GM23338 (cell line): ENCODE measurements at regions not wholly inside any gene's neighbourhood (a gene's known extent, or its start where the extent isn't known, plus 50 kb on each side); places are given as distances from the start of the nearest gene placed in this dataset.

Source experiments
- ATAC-seq: fragments of 200-7000 bp; cut with Tn5 transposase; 3 replicates; pipeline ENCODE4 v1.9.1; 2020
- DNase-seq: peaks from one replicate; pipeline ENCODE4 v3.0.0-alpha.2; 2015; ENCODE audit warnings: low spot score
- H2AFZ ChIP-seq: fragments of 200-600 bp; sonication (generic); 2 replicates; pipeline ENCODE4 v1.8.0; 2016; ENCODE audit warnings: antibody characterized with exemption, mild to moderate bottlenecking, moderate library complexity
- H3F3A ChIP-seq: fragments of 200-600 bp; sonication (generic); replicated peaks from 2 replicates; pipeline ENCODE4 v1.8.0; 2017; ENCODE audit warnings: antibody characterized with exemption, mixed run types, low read depth
- H3K27ac ChIP-seq: fragments of 200-600 bp; sonication (generic); 2 replicates; pipeline ENCODE4 v1.6.1; 2016; ENCODE audit warnings: low read depth
- H3K27me3 ChIP-seq: fragments of 200-600 bp; sonication (generic); 2 replicates; pipeline ENCODE4 v1.8.0; 2016; ENCODE audit warnings: mild to moderate bottlenecking, mixed run types, moderate library complexity; ENCODE audit not compliant: insufficient read depth
- H3K36me3 ChIP-seq: fragments of 200-600 bp; sonication (generic); 2 replicates; pipeline ENCODE4 v1.8.0; 2016; ENCODE audit warnings: mild to moderate bottlenecking; ENCODE audit not compliant: insufficient read depth
- H3K4me1 ChIP-seq: fragments of 200-600 bp; sonication (generic); 2 replicates; pipeline ENCODE4 v1.8.0; 2016; ENCODE audit warnings: mild to moderate bottlenecking, moderate library complexity; ENCODE audit not compliant: insufficient read depth
- H3K4me2 ChIP-seq: fragments of 200-600 bp; sonication (generic); 2 replicates; pipeline ENCODE4 v1.7.1; 2017; ENCODE audit warnings: mixed run types
- H3K4me3 ChIP-seq: fragments of 200-600 bp; sonication (generic); 2 replicates; pipeline ENCODE4 v1.6.1; 2016; ENCODE audit warnings: mixed run types
- H3K79me2 ChIP-seq: fragments of 200-600 bp; sonication (generic); replicated peaks from 2 replicates; pipeline ENCODE4 v1.8.0; 2017; ENCODE audit warnings: mild to moderate bottlenecking; ENCODE audit not compliant: insufficient read depth
- H3K9me2 ChIP-seq: fragments of 200-600 bp; sonication (generic); 2 replicates; pipeline ENCODE4 v1.8.0; 2017; ENCODE audit not compliant: insufficient read depth
- H4K20me1 ChIP-seq: fragments of 200-600 bp; sonication (generic); replicated peaks from 2 replicates; pipeline ENCODE4 v1.8.0; 2017; ENCODE audit warnings: mild to moderate bottlenecking; ENCODE audit not compliant: insufficient read depth
- H3K27ac Mint-ChIP-seq: 2 replicates; pipeline ENCODE4 v1.8.0; 2020; ENCODE audit warnings: inconsistent platforms, mild to moderate bottlenecking, moderate library complexity, mixed read lengths
- H3K27me3 Mint-ChIP-seq: 3 replicates; pipeline ENCODE4 v1.8.0; 2022; ENCODE audit warnings: low read depth, mild to moderate bottlenecking, moderate library complexity, mixed read lengths, inconsistent platforms; ENCODE audit not compliant: insufficient read depth, poor library complexity
- H3K36me3 Mint-ChIP-seq: 3 replicates; pipeline ENCODE4 v1.8.0; 2021; ENCODE audit warnings: low read depth, mild to moderate bottlenecking, inconsistent platforms, moderate library complexity, mixed read lengths
- H3K4me1 Mint-ChIP-seq: 3 replicates; pipeline ENCODE4 v1.8.0; 2020; ENCODE audit warnings: mild to moderate bottlenecking, inconsistent platforms, mixed read lengths
- H3K4me3 Mint-ChIP-seq: 3 replicates; pipeline ENCODE4 v1.8.0; 2021; ENCODE audit warnings: moderate library complexity, mild to moderate bottlenecking, inconsistent platforms, mixed read lengths
- H3K9me3 Mint-ChIP-seq: 3 replicates; pipeline ENCODE4 v1.8.0; 2020; ENCODE audit warnings: moderate library complexity, mild to moderate bottlenecking, inconsistent platforms, mixed read lengths
- CREB1 ChIP-seq: fragments of 250-450 bp; sonication (Bioruptor Pico); IDR thresholded peaks from 2 replicates; pipeline ENCODE4 v1.5.0; 2020; ENCODE audit warnings: low read depth, mild to moderate bottlenecking, moderate library complexity
- CTCF ChIP-seq, 2 experiments: fragments of 200-600 bp in 1 of 2; sonication (generic) in 1 of 2; conservative IDR thresholded peaks; 2 replicates each; pipeline versions ENCODE4 v1.5.1 to v1.6.1; 2016 to 2017; ENCODE audit warnings: antibody characterized with exemption in 2 of 2, low read depth in 2 of 2, mild to moderate bottlenecking in 2 of 2, moderate library complexity in 1 of 2
- ETS1 ChIP-seq: IDR thresholded peaks from 2 replicates; pipeline ENCODE4 v1.6.1; 2016; ENCODE audit warnings: antibody characterized with exemption
- EZH2 ChIP-seq: fragments of 200-600 bp; sonication (generic); IDR thresholded peaks from one replicate; pipeline ENCODE4 v1.8.0; 2017; ENCODE audit warnings: antibody characterized with exemption, mild to moderate bottlenecking, low read depth; ENCODE audit not compliant: unreplicated experiment
- EZH2phosphoT487 ChIP-seq: fragments of 200-600 bp; sonication (generic); IDR thresholded peaks from one replicate; pipeline ENCODE4 v1.8.1; 2018; ENCODE audit warnings: antibody characterized with exemption; ENCODE audit not compliant: unreplicated experiment
- JUNB ChIP-seq: IDR thresholded peaks from one replicate; pipeline ENCODE4 v1.6.1; 2016; ENCODE audit warnings: antibody characterized with exemption; ENCODE audit not compliant: unreplicated experiment
- NANOG ChIP-seq: IDR thresholded peaks from 2 replicates; pipeline ENCODE4 v1.6.1; 2016; ENCODE audit warnings: antibody characterized with exemption, borderline replicate concordance
- POLR2AphosphoS5 ChIP-seq: IDR thresholded peaks from 2 replicates; pipeline ENCODE4 v1.6.1; 2016; ENCODE audit warnings: antibody characterized with exemption, low read depth
- STAT1 ChIP-seq: IDR thresholded peaks from one replicate; pipeline ENCODE4 v1.6.1; 2016; ENCODE audit warnings: antibody characterized with exemption; ENCODE audit not compliant: unreplicated experiment
- ZNF114 ChIP-seq: fragments of 250-450 bp; sonication (Bioruptor Pico); IDR thresholded peaks from 2 replicates; pipeline ENCODE4 v1.5.0; 2020; ENCODE audit warnings: mild to moderate bottlenecking, moderate library complexity
- ZNF331 ChIP-seq: fragments of 250-450 bp; sonication (Bioruptor Pico); IDR thresholded peaks from 2 replicates; pipeline ENCODE4 v1.5.0; 2020; ENCODE audit warnings: low read depth, mild to moderate bottlenecking, moderate library complexity

- H3F3A ChIP-seq = no peaks in the 10 kb centered on the region
- DNase-seq (peak; percentile 90), ATAC-seq (peak; percentile 97)
- Mint-ChIP-seq H3K27ac (no peak overlapping the region), H3K4me1 (peaks cover 13% of the 10 kb centered on the region; the same call in 2 of the 3 replicates), H3K36me3 (no peaks in the 10 kb centered on the region), H3K9me3 (no peaks in the 10 kb centered on the region), H3K27me3 (no peaks in the 10 kb centered on the region), H3K4me3 (no peak overlapping the region)
- H3K27me3 ChIP-seq = no peaks in the 10 kb centered on the region
- H4K20me1 ChIP-seq = no peaks in the 10 kb centered on the region
- no peaks in the 10 kb centered on the region for H3K36me3 ChIP-seq
- no peak overlapping the region for H3K27ac ChIP-seq
- TF ChIP-seq CTCF (conservative IDR thresholded peaks at IDR 0.05; ENCODE audit: low read depth in 2 of 2) = peak; percentile 84 to 92
- TF ChIP-seq EZH2phosphoT487 = no peak
- TF ChIP-seq POLR2AphosphoS5 = no peak
- no peaks in the 10 kb centered on the region for H3K79me2 ChIP-seq
- no peak overlapping the region for H3K4me2 ChIP-seq
- peaks cover 5% of the 10 kb centered on the region; the same call in 1 of the 2 replicates for H3K9me2 ChIP-seq
- no peak overlapping the region for H2AFZ ChIP-seq
- no peak overlapping the region for H3K4me3 ChIP-seq
- no peaks in the 10 kb centered on the region for H3K4me1 ChIP-seq
Measured at GRCh38 chr7:31443457-31443856, 70.4 kb upstream of the ITPRID1 start.

GRCh38 chr7:31444196-31444595 lies 69.7 kb upstream of the ITPRID1 start:
- Histone ChIP-seq H4K20me1 (no peaks in the 10 kb centered on the region), H3F3A (no peaks in the 10 kb centered on the region), H3K9me2 (peaks cover 5% of the 10 kb centered on the region; the same call in 1 of the 2 replicates), H3K27ac (no peak overlapping the region), H3K4me1 (no peaks in the 10 kb centered on the region), H3K79me2 (no peaks in the 10 kb centered on the region), H3K4me3 (no peak overlapping the region), H3K27me3 (no peaks in the 10 kb centered on the region), H2AFZ (no peak overlapping the region), H3K4me2 (no peak overlapping the region), H3K36me3 (no peaks in the 10 kb centered on the region)
- H3K27ac Mint-ChIP-seq = no peak overlapping the region
- no peaks in the 10 kb centered on the region for H3K36me3 Mint-ChIP-seq
- peaks cover 13% of the 10 kb centered on the region; the same call in 2 of the 3 replicates for H3K4me1 Mint-ChIP-seq
- ATAC-seq = no peak
- no peak for TF ChIP-seq ETS1
- no peak for TF ChIP-seq STAT1
- no peak for TF ChIP-seq ZNF114 (CRISPR knock-in tag)
- no peak for TF ChIP-seq CREB1 (CRISPR knock-in tag)
- no peak for TF ChIP-seq JUNB
- no peak for TF ChIP-seq NANOG
- TF ChIP-seq EZH2 = no peak
- TF ChIP-seq EZH2phosphoT487 = no peak
- no peak for TF ChIP-seq CTCF (conservative IDR thresholded peaks at IDR 0.05; ENCODE audit: low read depth in 2 of 2)
- no peak for TF ChIP-seq ZNF331 (CRISPR knock-in tag)
- H3K27me3 Mint-ChIP-seq = no peaks in the 10 kb centered on the region
- no peak overlapping the region for H3K4me3 Mint-ChIP-seq
- H3K9me3 Mint-ChIP-seq = no peaks in the 10 kb centered on the region
- DNase-seq = no peak
